DMS 273 (cell line): ENCODE measurements at regions not wholly inside any gene's neighbourhood (a gene's known extent, or its start where the extent isn't known, plus 50 kb on each side); places are given as distances from the start of the nearest gene placed in this dataset.

Source experiments
- DNase-seq: peaks from one replicate; lab custom pipeline; 2025; ENCODE audit not compliant: unreplicated experiment; lab: John Stamatoyannopoulos, UW

- no peak for DNase-seq
These were observed 78.3 kb upstream of the AOAH start for GRCh38 chr7:36802459-36803135.

DNA sequence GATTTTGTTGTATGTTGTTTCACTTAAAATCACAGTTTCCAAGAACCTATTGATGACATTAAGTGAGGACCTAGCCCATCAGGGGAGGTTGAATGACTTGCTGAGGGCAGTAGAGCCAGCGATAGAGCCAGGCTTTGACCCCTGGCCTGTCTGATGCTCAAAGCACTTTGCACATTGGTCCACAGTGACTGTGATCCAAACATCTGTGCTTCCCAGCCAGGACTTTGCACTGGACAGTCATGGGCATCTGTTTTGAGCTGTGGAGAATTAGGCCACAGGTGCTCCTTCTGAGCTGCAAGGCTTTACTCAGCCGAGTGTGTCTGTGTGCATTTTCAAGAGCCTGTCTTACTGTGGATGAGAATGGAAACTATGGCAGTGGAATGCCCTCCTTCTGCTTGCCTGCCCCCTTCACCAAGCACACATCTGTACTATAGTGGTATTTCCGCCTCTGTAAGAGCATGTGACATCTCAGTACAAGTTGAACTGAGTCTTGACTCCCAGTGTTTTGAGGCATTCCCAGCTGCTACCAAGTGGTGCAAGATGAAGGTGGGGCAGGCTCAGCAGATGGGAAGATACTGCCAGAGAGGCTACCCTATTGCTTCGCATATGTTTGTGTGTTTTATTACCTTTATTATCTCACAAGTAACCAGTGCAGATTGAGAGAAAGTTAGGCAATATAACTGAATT, 72.7 kb upstream of the AOAH start:
- peak; percentile 71 for DNase-seq

DNA sequence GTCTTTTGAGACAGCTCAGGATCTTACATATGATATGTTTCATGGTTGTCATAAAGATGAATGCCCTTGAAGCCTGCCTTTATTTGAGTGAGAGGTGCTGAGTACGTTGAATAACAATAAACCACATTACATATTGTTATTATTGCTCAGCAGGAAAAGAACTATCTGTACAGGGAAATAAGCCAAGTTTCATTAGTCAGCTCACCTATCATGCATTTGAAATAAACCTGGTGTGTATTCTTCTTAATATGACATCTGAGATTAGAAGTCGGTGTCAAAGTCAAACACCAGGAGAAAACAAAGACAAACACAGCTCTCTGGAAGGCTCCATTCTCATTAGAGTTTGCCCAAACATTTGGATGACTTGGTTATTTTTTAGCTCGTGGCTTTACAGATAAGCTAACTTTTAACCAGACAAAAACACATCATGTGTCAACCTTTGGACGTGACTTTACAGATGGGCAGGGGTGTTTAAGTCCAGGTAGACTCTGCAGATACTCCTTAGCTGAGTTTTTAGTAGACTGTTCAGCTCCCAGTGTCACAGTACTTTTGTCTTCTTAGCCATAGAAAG, 71.2 kb upstream of the AOAH start:
- no peak for DNase-seq

DNA sequence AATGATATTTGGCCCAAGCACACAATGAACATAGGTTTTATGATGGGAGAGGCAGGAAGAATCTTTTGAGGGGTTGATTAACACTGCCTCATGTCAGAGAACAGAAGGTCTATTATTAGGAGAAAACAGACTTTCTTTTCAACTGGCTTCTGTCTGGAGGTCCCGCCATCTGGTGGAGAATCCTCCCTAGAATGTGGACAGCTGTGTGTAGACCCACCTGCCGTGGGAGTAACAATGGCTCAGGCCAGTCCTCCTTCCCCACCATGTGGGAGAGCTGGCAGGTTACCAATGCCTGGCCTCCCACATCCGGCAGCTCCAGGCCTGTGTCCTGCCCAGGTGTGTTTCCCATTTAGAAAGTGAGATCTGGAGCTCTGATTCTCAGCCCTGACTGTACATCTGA, 70.4 kb upstream of the AOAH start:
- DNase-seq, result peak; percentile 92

- DNase-seq, result no peak
These were observed 68.1 kb upstream of the AOAH start for GRCh38 chr7:36792421-36792820.

- no peak for DNase-seq
These were observed 66.1 kb upstream of the AOAH start for GRCh38 chr7:36790311-36790787.

DNA sequence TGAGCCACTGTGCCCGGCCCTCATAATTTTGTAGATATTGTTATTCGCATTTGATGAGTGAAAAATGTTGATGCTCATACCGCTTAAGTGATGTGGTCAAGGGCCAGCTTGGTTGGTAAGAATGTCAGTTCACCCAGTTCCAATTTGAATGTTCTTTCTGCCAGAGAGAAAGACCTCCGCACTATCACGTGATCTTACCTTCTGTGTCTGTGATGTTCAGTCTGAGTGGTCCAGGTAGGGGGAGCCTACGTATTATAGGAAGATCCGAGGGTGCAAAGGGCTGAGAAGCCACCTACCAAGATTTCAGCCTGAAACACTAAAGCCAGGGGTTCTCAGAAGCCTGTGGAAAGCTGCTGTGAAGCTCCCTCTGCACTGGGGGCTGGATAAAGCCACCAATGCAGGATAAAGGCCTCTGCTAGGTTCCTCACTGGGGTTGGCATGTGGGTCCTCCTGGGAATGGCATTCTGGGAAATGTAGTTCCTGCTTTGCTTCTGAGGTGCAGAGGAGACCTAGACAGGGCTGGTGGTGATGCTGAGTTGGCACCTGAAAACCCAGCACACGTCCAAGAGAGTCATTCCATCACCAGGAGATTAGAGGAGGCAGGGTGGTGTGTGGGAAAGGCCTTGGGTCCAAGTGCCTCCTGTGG, 64.7 kb upstream of the AOAH start:
- DNase-seq, result no peak

DNA sequence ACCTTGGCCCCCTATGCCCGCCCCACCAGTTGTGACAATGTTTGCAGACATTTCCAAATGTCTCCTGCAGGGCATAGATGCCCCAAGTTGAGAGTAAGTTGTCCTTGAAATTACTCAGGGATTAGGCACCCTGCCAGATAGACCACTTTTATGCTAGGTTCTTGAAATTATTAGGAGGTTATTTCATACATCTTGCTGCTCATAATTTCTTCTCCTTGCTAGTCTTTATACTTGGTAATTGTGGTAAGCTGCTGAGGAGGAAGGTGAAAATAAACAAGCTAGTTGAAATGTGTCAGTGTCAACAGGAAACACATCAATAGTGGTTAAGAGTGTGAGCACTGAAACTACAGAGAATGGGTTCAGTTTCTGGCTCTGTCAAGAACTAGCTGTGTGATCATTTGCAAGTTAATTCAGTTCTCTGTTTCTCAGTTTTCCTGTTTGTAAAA, 63.7 kb upstream of the AOAH start:
- DNase-seq, result peak; percentile 15

DNA sequence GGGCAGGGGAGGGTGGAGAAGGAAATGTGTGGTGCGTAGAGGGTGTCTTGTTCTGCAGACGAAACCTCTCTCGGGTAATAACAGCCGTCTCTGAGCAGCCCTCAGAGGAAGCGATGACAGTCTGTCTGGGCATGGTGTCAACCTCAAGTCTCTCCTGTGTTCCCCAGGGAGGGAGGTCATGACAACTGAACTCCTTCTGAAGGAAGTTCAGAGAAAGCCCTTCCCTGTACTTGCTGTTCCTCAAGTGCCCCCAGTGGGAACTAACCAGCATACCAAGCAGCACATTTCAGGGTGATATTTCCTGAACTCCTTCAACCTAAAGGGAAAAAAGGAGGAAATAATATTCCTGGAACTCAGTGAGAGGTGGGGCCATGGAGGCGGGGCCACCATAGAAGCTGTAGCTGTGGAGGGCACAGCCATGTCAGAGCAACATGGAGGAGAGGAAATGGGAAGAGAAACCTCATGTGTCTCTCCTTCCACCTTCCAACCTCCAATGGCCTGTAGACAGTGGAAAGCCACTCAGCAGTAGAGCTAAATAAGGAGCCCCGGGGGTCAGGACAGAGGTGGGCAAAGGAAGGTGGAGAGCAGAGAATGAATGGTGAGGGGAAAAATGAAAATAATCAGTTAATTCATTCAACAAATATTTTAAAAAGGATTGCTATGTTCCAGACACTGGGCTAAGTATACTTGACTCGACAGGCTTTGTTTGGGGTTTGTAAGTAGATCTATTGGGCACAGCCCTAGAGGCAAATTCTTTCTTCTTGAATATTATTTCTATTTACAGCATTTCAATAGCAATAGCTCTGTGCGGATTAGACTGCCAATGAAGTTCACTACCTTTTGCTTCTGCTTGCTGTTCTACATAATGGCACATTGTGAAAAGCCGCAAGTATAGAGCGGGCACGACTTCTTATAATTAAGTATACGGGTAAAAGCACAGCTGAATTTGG, 61.0 kb upstream of the AOAH start:
- peak; percentile 21 for DNase-seq

GRCh38 chr7:36781011-36781738, 56.9 kb upstream of the AOAH start:
- DNase-seq, result no peak

GRCh38 chr7:36777855-36778254, 53.6 kb upstream of the AOAH start:
- DNase-seq, result no peak

DNA sequence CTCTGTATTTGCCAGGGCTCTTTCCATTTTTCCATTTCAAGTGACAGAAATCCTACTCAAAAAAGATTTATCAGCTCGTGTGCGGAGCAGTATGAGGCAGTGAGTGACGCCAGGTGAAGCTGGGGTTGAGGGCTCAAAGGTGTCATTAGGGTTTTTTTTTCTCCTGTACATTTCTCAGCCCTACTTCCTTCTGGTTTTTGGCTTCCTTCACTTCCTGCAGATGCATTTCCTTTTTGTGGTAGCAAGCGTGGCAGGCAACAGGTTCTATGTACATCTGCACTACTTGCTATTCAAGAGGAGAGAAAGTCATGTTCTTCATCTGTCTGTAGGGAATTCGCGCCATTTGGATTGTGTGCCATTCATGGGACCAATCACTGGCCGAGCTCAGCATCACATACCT, 52.8 kb upstream of the AOAH start:
- no peak for DNase-seq

DNA sequence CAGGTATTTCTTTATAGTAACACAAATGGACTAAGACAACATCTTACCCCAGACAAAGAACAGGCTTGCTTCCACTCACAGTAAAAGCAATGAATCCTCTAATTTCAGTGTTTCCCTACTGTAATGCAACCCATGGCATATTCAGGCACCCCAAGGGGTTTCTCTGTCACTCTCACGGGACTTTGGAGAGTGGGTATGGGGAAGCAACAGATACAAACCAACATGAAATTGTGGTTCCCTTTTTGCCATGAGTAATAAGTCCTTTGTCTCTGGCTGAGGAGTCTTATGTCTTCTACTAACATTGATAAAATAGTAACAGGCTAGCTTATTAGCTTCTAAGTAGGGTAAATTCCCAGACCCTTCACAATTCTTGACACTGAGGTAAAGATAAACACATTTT, 51.4 kb upstream of the AOAH start:
- DNase-seq, result no peak

- no peak for DNase-seq
These were observed 50.8 kb upstream of the AOAH start for GRCh38 chr7:36775061-36775620.
